Karpas-422 (cell line): ENCODE measurements at regions not wholly inside any gene's neighbourhood (a gene's known extent, or its start where the extent isn't known, plus 50 kb on each side); places are given as distances from the start of the nearest gene placed in this dataset.
"Not testable (repeated sequence)": the region's sequence is repeated elsewhere in the genome, so short reads cannot be mapped to it uniquely, and the experiment has no call there.

ENCODE experiments used
- DNase-seq: peaks from one replicate; pipeline ENCODE4 v3.0.0-alpha.2; 2015
- H2AFZ ChIP-seq: fragments of 200-600 bp; sonication (generic); 2 replicates; pipeline ENCODE4 v1.6.1; 2014; ENCODE audit warnings: antibody characterized with exemption, low read length, mixed read lengths
- H3K27ac ChIP-seq: fragments of 200-600 bp; sonication (generic); 2 replicates; pipeline ENCODE4 v1.5.1; 2014; ENCODE audit warnings: mild to moderate bottlenecking, low read length, moderate library complexity
- H3K27me3 ChIP-seq: fragments of 200-600 bp; sonication (generic); 2 replicates; pipeline ENCODE4 v1.6.1; 2014; ENCODE audit warnings: low read length, mixed read lengths
- H3K36me3 ChIP-seq: fragments of 200-600 bp; sonication (generic); 2 replicates; pipeline ENCODE4 v1.6.1; 2014; ENCODE audit warnings: low read length, mixed read lengths; ENCODE audit not compliant: insufficient read depth
- H3K4me1 ChIP-seq: fragments of 200-600 bp; sonication (generic); 2 replicates; pipeline ENCODE4 v1.6.1; 2014; ENCODE audit warnings: mild to moderate bottlenecking, low read length, mixed read lengths
- H3K4me2 ChIP-seq: fragments of 200-600 bp; sonication (generic); 2 replicates; pipeline ENCODE4 v1.6.1; 2014; ENCODE audit warnings: low read length, low read depth, mild to moderate bottlenecking; ENCODE audit not compliant: poor library complexity, severe bottlenecking
- H3K4me3 ChIP-seq: fragments of 200-600 bp; sonication (generic); 2 replicates; pipeline ENCODE4 v1.5.1; 2014; ENCODE audit warnings: mild to moderate bottlenecking, antibody characterized with exemption, low read length, mixed read lengths
- H3K79me2 ChIP-seq: fragments of 200-600 bp; sonication (generic); 2 replicates; pipeline ENCODE4 v1.6.1; 2014; ENCODE audit warnings: mild to moderate bottlenecking, low read length, mixed read lengths
- H3K9ac ChIP-seq: fragments of 200-600 bp; sonication (generic); 2 replicates; pipeline ENCODE4 v1.6.0; 2014; ENCODE audit warnings: low read length
- H3K9me2 ChIP-seq: fragments of 200-600 bp; sonication (generic), shearing (Covaris generic); replicated peaks from 2 replicates; pipeline ENCODE4 v1.6.0; 2014; ENCODE audit warnings: mild to moderate bottlenecking, low read length, moderate library complexity; ENCODE audit not compliant: insufficient read depth
- H3K9me3 ChIP-seq: fragments of 300-700, 200-600 bp; sonication (generic); 2 replicates; pipeline ENCODE4 v1.6.1; 2014; ENCODE audit warnings: low read length, mixed read lengths
- H4K20me1 ChIP-seq: fragments of 200-600 bp; sonication (generic); 2 replicates; pipeline ENCODE4 v1.6.1; 2014; ENCODE audit warnings: mild to moderate bottlenecking, antibody characterized with exemption, low read length, low read depth; ENCODE audit not compliant: insufficient read depth

DNA sequence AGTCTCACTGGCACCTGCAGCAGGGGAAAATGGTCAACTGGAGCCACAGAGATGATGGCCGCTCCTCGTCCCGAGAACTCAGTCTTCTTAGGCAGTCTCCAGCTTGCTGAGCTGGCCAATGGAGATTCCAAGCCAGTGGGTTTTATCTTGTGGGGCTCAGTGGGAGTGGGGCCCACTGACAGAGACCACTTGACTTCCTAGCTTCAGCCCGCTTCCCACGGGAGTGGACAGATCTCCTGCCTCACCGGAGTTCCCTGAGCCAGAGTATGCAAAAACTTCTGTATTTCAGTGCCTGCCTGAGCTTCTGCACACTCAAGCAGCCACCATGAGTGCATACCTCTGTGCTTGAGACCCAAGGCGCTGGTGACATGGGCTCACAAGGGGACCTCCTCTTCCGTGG is 105.8 kb downstream of the ZWINT start:
- Histone ChIP-seq H4K20me1 (no peaks in the 10 kb centered on the region), H3K27ac (no peak overlapping the region), H3K4me2 (no peak overlapping the region), H3K79me2 (no peaks in the 10 kb centered on the region), H3K9me3 (peaks cover 5% of the 10 kb centered on the region), H3K9ac (no peak overlapping the region), H3K4me3 (no peak overlapping the region), H3K9me2 (no peaks in the 10 kb centered on the region), H3K36me3 (no peaks in the 10 kb centered on the region), H3K27me3 (no peaks in the 10 kb centered on the region), H3K4me1 (no peaks in the 10 kb centered on the region), H2AFZ (no peak overlapping the region)
- no peak for DNase-seq

DNA sequence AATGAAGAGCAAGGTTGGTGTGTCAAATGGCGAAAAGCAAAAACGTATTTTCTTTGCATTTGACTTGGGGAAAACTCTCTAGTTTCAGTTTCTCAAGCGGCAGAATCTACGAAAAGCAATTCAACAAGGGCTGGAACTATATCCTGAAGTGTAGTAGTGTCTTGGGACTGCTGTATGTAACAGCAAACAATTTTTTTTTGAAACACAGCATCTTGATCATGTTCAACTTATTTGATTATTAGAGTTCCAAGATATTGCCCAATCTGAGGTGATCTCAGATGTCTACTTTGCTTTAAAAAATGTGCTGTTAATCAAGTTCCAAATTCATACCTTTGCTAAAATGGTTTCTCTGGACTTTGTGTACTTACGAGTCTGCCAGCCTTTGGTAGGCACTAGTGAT is 120.6 kb downstream of the ZWINT start:
- Histone ChIP-seq H3K27me3 (no peaks in the 10 kb centered on the region), H3K4me1 (no peaks in the 10 kb centered on the region), H3K9ac (no peak overlapping the region), H4K20me1 (no peaks in the 10 kb centered on the region), H3K9me3 (peaks cover 14% of the 10 kb centered on the region), H3K4me3 (no peak overlapping the region), H3K4me2 (no peak overlapping the region), H3K79me2 (no peaks in the 10 kb centered on the region), H2AFZ (no peak overlapping the region), H3K9me2 (no peaks in the 10 kb centered on the region), H3K27ac (no peak overlapping the region), H3K36me3 (no peaks in the 10 kb centered on the region)
- no peak for DNase-seq

DNA sequence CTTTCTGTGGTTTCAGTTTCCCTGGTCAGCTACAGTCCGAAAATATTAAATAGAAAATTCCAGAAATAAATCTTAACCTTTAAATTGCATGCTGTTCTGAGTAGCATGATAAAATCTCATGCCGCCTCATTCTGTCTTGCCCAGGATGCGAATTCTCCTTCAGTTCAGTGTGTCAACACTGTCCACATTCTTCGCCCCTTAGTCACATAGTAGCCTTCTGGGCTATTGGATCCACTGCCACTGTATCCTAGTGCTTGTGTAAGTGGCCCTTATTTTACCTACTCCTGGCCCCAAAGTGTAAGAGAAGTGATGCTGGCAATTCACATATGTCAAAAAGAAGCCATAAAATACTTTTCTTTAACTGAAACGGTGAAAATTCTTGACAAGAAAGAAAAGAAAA is 129.6 kb downstream of the ZWINT start:
- H3K4me2 ChIP-seq, result no peak overlapping the region
- H3K4me3 ChIP-seq, result no peak overlapping the region
- no peak overlapping the region for H3K9ac ChIP-seq
- DNase-seq, result no peak
- H3K27me3 ChIP-seq, result no peaks in the 10 kb centered on the region
- H3K27ac ChIP-seq, result no peak overlapping the region
- peaks cover 28% of the 10 kb centered on the region for H3K9me3 ChIP-seq
- H3K4me1 ChIP-seq, result no peaks in the 10 kb centered on the region
- no peak overlapping the region for H2AFZ ChIP-seq
- H4K20me1 ChIP-seq, result no peaks in the 10 kb centered on the region
- H3K79me2 ChIP-seq, result no peaks in the 10 kb centered on the region
- H3K36me3 ChIP-seq, result no peaks in the 10 kb centered on the region
- H3K9me2 ChIP-seq, result no peaks in the 10 kb centered on the region

DNA sequence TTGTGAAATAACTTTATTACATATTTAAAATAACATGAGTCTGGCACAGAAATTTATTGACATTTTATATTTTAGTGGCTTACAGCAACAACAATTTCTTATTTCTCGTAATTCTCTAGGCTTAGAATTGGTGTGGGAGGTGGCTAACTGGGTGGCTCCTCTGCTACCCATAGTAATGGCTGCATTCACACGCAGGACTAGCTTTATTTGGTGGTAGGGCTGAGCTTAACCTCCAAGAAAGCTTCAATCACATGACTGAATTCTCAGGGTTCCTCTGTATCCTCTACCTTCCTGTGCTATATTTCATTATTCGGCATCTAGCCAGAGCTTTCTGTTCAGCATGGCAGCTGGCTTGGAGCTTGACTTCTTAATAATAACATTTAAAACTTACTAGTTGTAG is 138.8 kb downstream of the ZWINT start:
- Histone ChIP-seq H3K36me3 (no peaks in the 10 kb centered on the region), H3K9me2 (no peaks in the 10 kb centered on the region), H3K4me2 (no peak overlapping the region), H3K27me3 (no peaks in the 10 kb centered on the region), H3K27ac (no peak overlapping the region), H4K20me1 (no peaks in the 10 kb centered on the region), H3K4me1 (no peaks in the 10 kb centered on the region), H3K4me3 (no peak overlapping the region), H2AFZ (no peak overlapping the region), H3K79me2 (no peaks in the 10 kb centered on the region), H3K9ac (no peak overlapping the region), H3K9me3 (peaks cover 28% of the 10 kb centered on the region)
- DNase-seq, result no peak

DNA sequence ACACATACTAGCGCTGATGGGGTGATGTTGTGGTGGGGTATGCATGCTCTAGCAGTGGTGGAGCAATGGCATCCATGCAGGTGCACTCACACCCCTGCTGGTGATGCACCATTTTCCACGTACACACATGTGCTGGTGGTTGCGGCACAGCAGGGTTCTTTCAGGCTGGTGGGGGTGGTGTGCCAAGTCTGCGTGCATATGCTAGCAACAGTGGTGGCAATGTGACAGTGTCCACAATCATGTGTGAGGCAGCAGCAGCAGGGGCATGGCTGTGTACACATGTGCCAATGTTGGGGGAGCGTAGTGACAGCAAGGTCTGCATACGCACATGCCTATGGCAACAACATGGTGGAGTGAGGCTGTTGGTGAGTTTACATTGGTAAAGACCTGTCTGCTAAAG is 148.1 kb downstream of the ZWINT start:
- H3K4me3 ChIP-seq, result no peak overlapping the region
- no peaks in the 10 kb centered on the region for H4K20me1 ChIP-seq
- H3K79me2 ChIP-seq, result no peaks in the 10 kb centered on the region
- H3K9ac ChIP-seq, result no peak overlapping the region
- H3K27ac ChIP-seq, result no peak overlapping the region
- H3K27me3 ChIP-seq, result no peaks in the 10 kb centered on the region
- no peak overlapping the region for H3K4me2 ChIP-seq
- DNase-seq, result no peak
- no peak overlapping the region for H2AFZ ChIP-seq
- no peaks in the 10 kb centered on the region for H3K9me2 ChIP-seq
- peaks cover 34% of the 10 kb centered on the region for H3K9me3 ChIP-seq
- H3K4me1 ChIP-seq, result no peaks in the 10 kb centered on the region
- H3K36me3 ChIP-seq, result no peaks in the 10 kb centered on the region

DNA sequence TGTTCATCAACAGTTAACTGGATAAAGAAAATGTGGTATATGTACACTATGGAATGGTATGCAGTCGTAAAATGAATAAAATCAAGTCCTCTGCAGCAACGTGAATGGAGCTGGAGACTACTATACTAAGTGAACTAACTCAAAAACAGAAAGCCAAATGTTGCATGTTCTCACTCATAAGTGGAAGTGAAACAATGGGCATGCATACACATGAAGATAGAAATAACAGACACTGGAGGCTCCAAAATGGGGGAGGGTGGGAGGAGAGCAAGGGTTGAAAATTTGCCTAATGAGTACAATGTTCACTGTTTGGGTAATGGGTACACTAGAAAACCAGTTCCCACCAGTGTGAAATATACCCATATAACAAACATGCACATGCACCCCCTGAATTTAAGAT is 179.5 kb downstream of the ZWINT start:
- Histone ChIP-seq H3K36me3 (no peaks in the 10 kb centered on the region), H3K4me2 (no peak overlapping the region), H3K27me3 (no peaks in the 10 kb centered on the region), H3K27ac (no peak overlapping the region), H3K4me3 (no peak overlapping the region), H3K4me1 (no peaks in the 10 kb centered on the region), H2AFZ (no peak overlapping the region), H3K9me2 (no peaks in the 10 kb centered on the region; the same call in 1 of the 2 replicates), H3K9ac (no peak overlapping the region), H4K20me1 (no peaks in the 10 kb centered on the region), H3K9me3 (peaks cover 32% of the 10 kb centered on the region), H3K79me2 (no peaks in the 10 kb centered on the region)
- DNase-seq, result no peak

DNA sequence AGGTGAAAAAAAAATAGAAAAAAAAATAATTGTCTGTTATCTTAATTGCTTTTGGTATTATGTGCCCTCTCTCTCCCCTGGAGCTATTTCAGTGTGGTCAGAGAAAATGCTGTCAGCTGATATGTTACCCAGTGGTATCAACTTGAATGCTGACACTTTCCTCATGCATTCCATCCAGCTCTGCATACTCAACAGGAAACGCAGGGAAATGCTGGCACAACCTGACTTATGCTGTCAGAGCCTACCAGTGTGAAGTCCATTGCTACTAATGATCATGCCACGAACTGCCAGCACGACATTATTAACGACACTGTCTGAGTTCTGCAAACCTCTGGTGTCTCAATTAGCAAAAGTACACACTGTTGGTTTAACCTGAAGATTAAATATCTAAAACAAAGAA is 182.8 kb downstream of the ZWINT start:
- H3K36me3 ChIP-seq, result no peaks in the 10 kb centered on the region
- no peaks in the 10 kb centered on the region for H3K4me1 ChIP-seq
- no peak overlapping the region for H3K9ac ChIP-seq
- no peak overlapping the region for H3K4me3 ChIP-seq
- H3K9me3 ChIP-seq, result peaks cover 27% of the 10 kb centered on the region
- no peak overlapping the region for H3K27ac ChIP-seq
- no peaks in the 10 kb centered on the region for H3K79me2 ChIP-seq
- no peak overlapping the region for H2AFZ ChIP-seq
- no peak for DNase-seq
- H3K4me2 ChIP-seq, result no peak overlapping the region
- H3K9me2 ChIP-seq, result no peaks in the 10 kb centered on the region; the same call in 1 of the 2 replicates
- H3K27me3 ChIP-seq, result no peaks in the 10 kb centered on the region
- H4K20me1 ChIP-seq, result no peaks in the 10 kb centered on the region

DNA sequence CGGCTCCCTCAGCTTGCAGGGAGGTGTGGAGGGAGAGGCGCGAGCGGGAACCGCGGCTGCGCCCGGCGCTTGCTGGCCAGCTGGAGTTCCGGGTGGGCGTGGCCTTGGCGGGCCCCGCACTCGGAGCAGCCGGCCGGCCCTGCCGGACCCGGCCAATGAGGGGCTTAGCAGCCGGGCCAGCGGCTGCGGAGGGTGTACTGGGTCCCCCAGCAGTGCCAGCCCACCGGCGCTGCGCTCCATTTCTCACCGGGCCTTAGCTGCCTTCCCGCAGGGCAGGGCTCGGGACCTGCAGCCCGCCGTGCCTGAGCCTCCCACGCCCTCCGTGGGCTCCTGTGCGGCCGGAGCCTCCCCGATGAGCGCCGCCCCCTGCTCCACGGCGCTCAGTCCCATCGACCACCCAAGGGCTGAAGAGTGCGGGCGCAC is 206.0 kb downstream of the ZWINT start:
- H3K27me3 ChIP-seq, H3K27ac ChIP-seq, H4K20me1 ChIP-seq, DNase-seq, H3K9ac ChIP-seq, H3K9me2 ChIP-seq, H3K9me3 ChIP-seq, H3K79me2 ChIP-seq, H3K36me3 ChIP-seq, H3K4me3 ChIP-seq, H2AFZ ChIP-seq, H3K4me1 ChIP-seq, H3K4me2 ChIP-seq: not testable (repeated sequence)

DNA sequence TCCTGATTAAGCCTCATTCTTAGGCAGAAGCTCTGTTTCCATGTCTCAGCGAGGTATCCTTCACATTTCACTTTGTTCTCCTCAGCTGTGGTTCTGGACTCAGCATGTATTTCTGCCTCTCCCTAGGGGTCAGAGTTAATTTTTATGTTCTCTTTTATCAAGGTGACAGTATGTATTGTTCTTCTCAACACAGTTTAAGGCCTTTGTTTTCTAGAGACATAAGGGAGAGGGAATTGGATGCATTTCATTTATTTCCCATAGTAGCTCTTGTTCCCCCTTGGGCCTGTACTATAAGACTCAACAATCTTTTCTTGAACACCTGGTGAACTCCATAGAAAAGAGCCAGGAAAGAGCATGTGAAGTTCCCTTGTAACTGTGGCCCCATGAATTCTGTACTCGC is 214.3 kb downstream of the ZWINT start:
- no peaks in the 10 kb centered on the region for H3K9me2 ChIP-seq
- no peak for DNase-seq
- no peaks in the 10 kb centered on the region for H3K79me2 ChIP-seq
- H3K9me3 ChIP-seq, result peaks cover 21% of the 10 kb centered on the region
- H3K27me3 ChIP-seq, result no peaks in the 10 kb centered on the region
- H3K4me1 ChIP-seq, result peaks cover 10% of the 10 kb centered on the region
- no peak overlapping the region for H3K4me3 ChIP-seq
- H4K20me1 ChIP-seq, result no peaks in the 10 kb centered on the region
- H3K4me2 ChIP-seq, result no peak overlapping the region
- H3K27ac ChIP-seq, result no peak overlapping the region
- no peaks in the 10 kb centered on the region for H3K36me3 ChIP-seq
- H3K9ac ChIP-seq, result no peak overlapping the region
- no peak overlapping the region for H2AFZ ChIP-seq
